SK-N-SH (cell line): ENCODE measurements at regions not wholly inside any gene's neighbourhood (a gene's known extent, or its start where the extent isn't known, plus 50 kb on each side); places are given as distances from the start of the nearest gene placed in this dataset.

Experiments
- CTCF ChIA-PET: fragments of 300-600, 350-600 bp; formaldehyde crosslinking; extraction: SDS; loops from one replicate; lab custom pipeline; 2021; lab: Yijun Ruan, JAX
- POLR2A ChIA-PET: fragments of 350-600 bp; sonication (Branson Sonifier 250); formaldehyde crosslinking; extraction: SDS; loops from one replicate; lab custom pipeline; 2020; ENCODE audit warnings: antibody characterized with exemption, inconsistent platforms; lab: Yijun Ruan, JAX
- DNase-seq: peaks from one replicate; pipeline ENCODE4 v3.0.0; 2012
- H2AFZ ChIP-seq: fragments of 200-600 bp; sonication (generic); 2 replicates; pipeline ENCODE4 v1.8.1; 2016; ENCODE audit warnings: antibody characterized with exemption, mild to moderate bottlenecking, low read depth
- H3F3A ChIP-seq: fragments of 200-600 bp; sonication (generic); replicated peaks from 2 replicates; pipeline ENCODE3; 2016; ENCODE audit warnings: antibody characterized with exemption, mild to moderate bottlenecking; ENCODE audit not compliant: insufficient read depth
- H3K27ac ChIP-seq, 2 experiments: fragments of 200-500 bp in 1 of 2; fragments of 200-600 bp in 1 of 2; sonication (Bioruptor generic) in 1 of 2; sonication (generic), shearing (Covaris generic) in 1 of 2; 2 replicates each; pipeline versions ENCODE4 v1.5.1 to v1.6.1; 2014 to 2016; ENCODE audit warnings: low read depth in 2 of 2, inconsistent platforms in 1 of 2, low read length in 1 of 2, mild to moderate bottlenecking in 1 of 2, mixed read lengths in 1 of 2
- H3K27me3 ChIP-seq: fragments of 200-600 bp; sonication (generic), shearing (Covaris generic); 2 replicates; pipeline ENCODE4 v1.6.1; 2016; ENCODE audit warnings: mixed run types; ENCODE audit not compliant: insufficient read depth
- H3K36me3 ChIP-seq, 2 experiments: fragments of 200-500 bp in 1 of 2; fragments of 200-600 bp in 1 of 2; sonication (Bioruptor generic) in 1 of 2; sonication (generic) in 1 of 2; replicated peaks in 1 of 2; 2 replicates each; pipeline versions ENCODE3 to v1.5.1; 2014 to 2016; ENCODE audit warnings: low read length in 1 of 2, mild to moderate bottlenecking in 1 of 2; ENCODE audit not compliant: insufficient read depth in 2 of 2, control insufficient read depth in 1 of 2
- H3K4me1 ChIP-seq, 2 experiments: fragments of 200-500 bp in 1 of 2; fragments of 200-600 bp in 1 of 2; sonication (Bioruptor generic) in 1 of 2; sonication (generic), shearing (Covaris generic) in 1 of 2; 2 replicates each; pipeline versions ENCODE4 v1.5.1 to v1.6.1; 2014 to 2016; ENCODE audit warnings: low read depth in 1 of 2, low read length in 1 of 2, mixed run types in 1 of 2; ENCODE audit not compliant: insufficient read depth in 2 of 2, control insufficient read depth in 1 of 2
- H3K4me2 ChIP-seq: fragments of 200-600 bp; sonication (generic), shearing (Covaris generic); 2 replicates; pipeline ENCODE4 v1.6.1; 2017; ENCODE audit warnings: mixed run types
- H3K4me3 ChIP-seq, 2 experiments: fragments of 200-500 bp in 1 of 2; fragments of 200-600 bp in 1 of 2; sonication (Bioruptor generic) in 1 of 2; sonication (generic), shearing (Covaris generic) in 1 of 2; 2 replicates each; pipeline versions ENCODE4 v1.5.1 to v1.8.1; 2014 to 2016; ENCODE audit warnings: low read depth in 2 of 2, inconsistent platforms in 1 of 2, low read length in 1 of 2, mild to moderate bottlenecking in 1 of 2, mixed read lengths in 1 of 2, moderate library complexity in 1 of 2
- H3K79me2 ChIP-seq: fragments of 200-600 bp; sonication (generic); 2 replicates; pipeline ENCODE4 v1.8.1; 2017; ENCODE audit warnings: mild to moderate bottlenecking; ENCODE audit not compliant: insufficient read depth
- H3K9ac ChIP-seq: fragments of 200-600 bp; sonication (generic); 2 replicates; pipeline ENCODE4 v1.6.1; 2017; ENCODE audit warnings: mixed run types
- H3K9me2 ChIP-seq: fragments of 200-600 bp; sonication (generic); 2 replicates; pipeline ENCODE4 v1.6.1; 2017; ENCODE audit warnings: mixed run types
- H3K9me3 ChIP-seq: fragments of 200-600 bp; sonication (generic); 2 replicates; pipeline ENCODE4 v1.6.1; 2017; ENCODE audit warnings: mixed run types, mild to moderate bottlenecking, moderate library complexity
- H4K20me1 ChIP-seq: fragments of 200-600 bp; sonication (generic); 2 replicates; pipeline ENCODE4 v1.6.1; 2017; ENCODE audit warnings: mild to moderate bottlenecking, mixed run types; ENCODE audit not compliant: insufficient read depth
- EP300 ChIP-seq, 2 experiments: IDR thresholded peaks; 2 replicates each; pipeline versions ENCODE4 v1.4.0 to v1.6.1; 2012; ENCODE audit warnings: borderline replicate concordance in 1 of 2, low read depth in 1 of 2, low read length in 1 of 2
- FOSL2 ChIP-seq: IDR thresholded peaks from 2 replicates; pipeline ENCODE4 v1.4.0; 2012; ENCODE audit warnings: low read depth, mild to moderate bottlenecking, moderate library complexity, borderline replicate concordance
- FOXM1 ChIP-seq: IDR thresholded peaks from 2 replicates; pipeline ENCODE4 v1.4.0; 2012; ENCODE audit warnings: low read depth, mild to moderate bottlenecking
- GABPA ChIP-seq: IDR thresholded peaks from 2 replicates; pipeline ENCODE4 v1.4.0; 2012; ENCODE audit warnings: low read depth, mild to moderate bottlenecking
- JUND ChIP-seq: IDR thresholded peaks from 2 replicates; pipeline ENCODE4 v1.4.0; 2012
- MAX ChIP-seq: IDR thresholded peaks from 2 replicates; pipeline ENCODE4 v1.4.0; 2012; ENCODE audit warnings: low read depth
- MEF2A ChIP-seq: IDR thresholded peaks from 2 replicates; pipeline ENCODE4 v1.4.0; 2012; ENCODE audit warnings: low read depth, borderline replicate concordance
- NFIC ChIP-seq: IDR thresholded peaks from 2 replicates; pipeline ENCODE4 v1.4.0; 2012; ENCODE audit warnings: borderline replicate concordance
- RXRA ChIP-seq: IDR thresholded peaks from 2 replicates; pipeline ENCODE4 v1.4.0; 2012; ENCODE audit warnings: low read depth, mild to moderate bottlenecking, borderline replicate concordance
- SIN3A ChIP-seq: IDR thresholded peaks from 2 replicates; pipeline ENCODE4 v1.6.1; 2012; ENCODE audit warnings: low read depth, mild to moderate bottlenecking, low read length, moderate library complexity, borderline replicate concordance
- TEAD4 ChIP-seq: IDR thresholded peaks from 2 replicates; pipeline ENCODE4 v1.4.0; 2012; ENCODE audit warnings: mild to moderate bottlenecking, borderline replicate concordance; ENCODE audit not compliant: insufficient read depth
- WGBS: methylation state at CpG from one replicate; pipeline ENCODE4 v1.1.6; 2017; ENCODE audit warnings: low lambda C conversion rate; 5-methylcytosine and 5-hydroxymethylcytosine counted together
- TF ChIP-seq, protein P1 (sequence below): IDR thresholded peaks from 2 replicates; pipeline ENCODE4 v1.4.0; 2012; ENCODE audit warnings: low read depth, borderline replicate concordance
- TF ChIP-seq, protein P2 (sequence below): fragments of 150-350 bp; IDR thresholded peaks from 2 replicates; pipeline ENCODE4 v1.6.1; 2017; ENCODE audit warnings: antibody characterized with exemption, low read length, low read depth, borderline replicate concordance
- TF ChIP-seq, protein P3 (sequence below): IDR thresholded peaks from 2 replicates; pipeline ENCODE4 v1.6.1; 2012; ENCODE audit warnings: mild to moderate bottlenecking, low read depth, low read length, moderate library complexity
- TF ChIP-seq, protein P4 (sequence below): IDR thresholded peaks from 2 replicates; pipeline ENCODE4; 2012

GRCh38 chr10:53687800-53688199, 915.2 kb upstream of the MBL2 start:
- TF ChIP-seq, protein P1, sequence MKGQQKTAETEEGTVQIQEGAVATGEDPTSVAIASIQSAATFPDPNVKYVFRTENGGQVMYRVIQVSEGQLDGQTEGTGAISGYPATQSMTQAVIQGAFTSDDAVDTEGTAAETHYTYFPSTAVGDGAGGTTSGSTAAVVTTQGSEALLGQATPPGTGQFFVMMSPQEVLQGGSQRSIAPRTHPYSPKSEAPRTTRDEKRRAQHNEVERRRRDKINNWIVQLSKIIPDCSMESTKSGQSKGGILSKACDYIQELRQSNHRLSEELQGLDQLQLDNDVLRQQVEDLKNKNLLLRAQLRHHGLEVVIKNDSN: no peak
- TF ChIP-seq TEAD4 (no peak), MAX (no peak), RXRA (no peak), FOXM1 (no peak), SIN3A (no peak), JUND (no peak), FOSL2 (no peak), NFIC (no peak)
- TF ChIP-seq, protein P2, sequence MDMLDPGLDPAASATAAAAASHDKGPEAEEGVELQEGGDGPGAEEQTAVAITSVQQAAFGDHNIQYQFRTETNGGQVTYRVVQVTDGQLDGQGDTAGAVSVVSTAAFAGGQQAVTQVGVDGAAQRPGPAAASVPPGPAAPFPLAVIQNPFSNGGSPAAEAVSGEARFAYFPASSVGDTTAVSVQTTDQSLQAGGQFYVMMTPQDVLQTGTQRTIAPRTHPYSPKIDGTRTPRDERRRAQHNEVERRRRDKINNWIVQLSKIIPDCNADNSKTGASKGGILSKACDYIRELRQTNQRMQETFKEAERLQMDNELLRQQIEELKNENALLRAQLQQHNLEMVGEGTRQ: no peak
- TF ChIP-seq, protein P3, sequence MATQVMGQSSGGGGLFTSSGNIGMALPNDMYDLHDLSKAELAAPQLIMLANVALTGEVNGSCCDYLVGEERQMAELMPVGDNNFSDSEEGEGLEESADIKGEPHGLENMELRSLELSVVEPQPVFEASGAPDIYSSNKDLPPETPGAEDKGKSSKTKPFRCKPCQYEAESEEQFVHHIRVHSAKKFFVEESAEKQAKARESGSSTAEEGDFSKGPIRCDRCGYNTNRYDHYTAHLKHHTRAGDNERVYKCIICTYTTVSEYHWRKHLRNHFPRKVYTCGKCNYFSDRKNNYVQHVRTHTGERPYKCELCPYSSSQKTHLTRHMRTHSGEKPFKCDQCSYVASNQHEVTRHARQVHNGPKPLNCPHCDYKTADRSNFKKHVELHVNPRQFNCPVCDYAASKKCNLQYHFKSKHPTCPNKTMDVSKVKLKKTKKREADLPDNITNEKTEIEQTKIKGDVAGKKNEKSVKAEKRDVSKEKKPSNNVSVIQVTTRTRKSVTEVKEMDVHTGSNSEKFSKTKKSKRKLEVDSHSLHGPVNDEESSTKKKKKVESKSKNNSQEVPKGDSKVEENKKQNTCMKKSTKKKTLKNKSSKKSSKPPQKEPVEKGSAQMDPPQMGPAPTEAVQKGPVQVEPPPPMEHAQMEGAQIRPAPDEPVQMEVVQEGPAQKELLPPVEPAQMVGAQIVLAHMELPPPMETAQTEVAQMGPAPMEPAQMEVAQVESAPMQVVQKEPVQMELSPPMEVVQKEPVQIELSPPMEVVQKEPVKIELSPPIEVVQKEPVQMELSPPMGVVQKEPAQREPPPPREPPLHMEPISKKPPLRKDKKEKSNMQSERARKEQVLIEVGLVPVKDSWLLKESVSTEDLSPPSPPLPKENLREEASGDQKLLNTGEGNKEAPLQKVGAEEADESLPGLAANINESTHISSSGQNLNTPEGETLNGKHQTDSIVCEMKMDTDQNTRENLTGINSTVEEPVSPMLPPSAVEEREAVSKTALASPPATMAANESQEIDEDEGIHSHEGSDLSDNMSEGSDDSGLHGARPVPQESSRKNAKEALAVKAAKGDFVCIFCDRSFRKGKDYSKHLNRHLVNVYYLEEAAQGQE: no peak
- Histone ChIP-seq H2AFZ (no peak overlapping the region), H3K4me3 (no peak overlapping the region), H3K9me3 (no peaks in the 10 kb centered on the region), H3K27ac (no peak overlapping the region), H3K9me2 (no peaks in the 10 kb centered on the region), H3K36me3 (no peaks in the 10 kb centered on the region), H3K4me2 (no peak overlapping the region), H4K20me1 (no peaks in the 10 kb centered on the region), H3K27me3 (no peaks in the 10 kb centered on the region), H3K9ac (no peak overlapping the region), H3K79me2 (no peaks in the 10 kb centered on the region), H3K4me1 (peaks cover 0 to 10% of the 10 kb centered on the region in 2 experiments; a peak in 2 of 4 replicates), H3F3A (no peaks in the 10 kb centered on the region)
- POLR2A ChIA-PET: no interaction called here
- CTCF ChIA-PET: no interaction called here
- 50% methylated on average over 1 of the region's 1 CpG for WGBS
- no peak for DNase-seq

- TF ChIP-seq GABPA (no peak), JUND (no peak), EP300 (IDR thresholded peaks at IDR 0.05; ENCODE audit: borderline replicate concordance in 1 of 2, low read depth in 1 of 2, low read length in 1 of 2) (no peak), MEF2A (no peak), SIN3A (no peak)
- TF ChIP-seq, protein P4, sequence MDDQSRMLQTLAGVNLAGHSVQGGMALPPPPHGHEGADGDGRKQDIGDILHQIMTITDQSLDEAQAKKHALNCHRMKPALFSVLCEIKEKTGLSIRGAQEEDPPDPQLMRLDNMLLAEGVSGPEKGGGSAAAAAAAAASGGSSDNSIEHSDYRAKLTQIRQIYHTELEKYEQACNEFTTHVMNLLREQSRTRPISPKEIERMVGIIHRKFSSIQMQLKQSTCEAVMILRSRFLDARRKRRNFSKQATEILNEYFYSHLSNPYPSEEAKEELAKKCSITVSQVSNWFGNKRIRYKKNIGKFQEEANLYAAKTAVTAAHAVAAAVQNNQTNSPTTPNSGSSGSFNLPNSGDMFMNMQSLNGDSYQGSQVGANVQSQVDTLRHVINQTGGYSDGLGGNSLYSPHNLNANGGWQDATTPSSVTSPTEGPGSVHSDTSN: no peak
- H3K4me3 ChIP-seq: no peak overlapping the region
- H3F3A ChIP-seq: no peaks in the 10 kb centered on the region
- H3K36me3 ChIP-seq: no peaks in the 10 kb centered on the region
- CTCF ChIA-PET: no interaction called here
- WGBS: 79% methylated on average over 2 of the region's 2 CpGs
- no peaks in the 10 kb centered on the region for H4K20me1 ChIP-seq
- H3K9me2 ChIP-seq: no peaks in the 10 kb centered on the region
- no peak overlapping the region for H2AFZ ChIP-seq
- H3K27me3 ChIP-seq: no peaks in the 10 kb centered on the region
- H3K9ac ChIP-seq: no peak overlapping the region
- DNase-seq: no peak
- H3K79me2 ChIP-seq: no peaks in the 10 kb centered on the region
- no peak overlapping the region for H3K4me2 ChIP-seq
- no peaks in the 10 kb centered on the region for H3K9me3 ChIP-seq
- H3K4me1 ChIP-seq: no peaks in the 10 kb centered on the region
- POLR2A ChIA-PET: no interaction called here
- H3K27ac ChIP-seq: no peak overlapping the region
These were observed 910.3 kb upstream of the MBL2 start for GRCh38 chr10:53682885-53683284.
